GM12878 (cell line): ENCODE measurements at regions not wholly inside any gene's neighbourhood (a gene's known extent, or its start where the extent isn't known, plus 50 kb on each side); places are given as distances from the start of the nearest gene placed in this dataset.

Experiments used
- ATAC-seq: fragments of 200-7000 bp; cut with Tn5 transposase; 3 replicates; pipeline ENCODE4 v1.9.1; 2020; ENCODE audit warnings: mild to moderate bottlenecking, moderate library complexity
- BruUV-seq: library from RNA; stranded (reverse); fragments of 400-500 nt; replicated peaks from 2 replicates; lab custom pipeline; 2021; lab: Mats Ljungman, UMichigan
- CTCF ChIA-PET: fragments of 300-600 bp; sonication (Branson Sonifier 250); formaldehyde crosslinking; extraction: SDS; loops from one replicate; lab custom pipeline; 2021; ENCODE audit warnings: inconsistent platforms; lab: Yijun Ruan, JAX
- POLR2A ChIA-PET: fragments of 350-600 bp; formaldehyde crosslinking; extraction: SDS; loops from one replicate; lab custom pipeline; 2021; ENCODE audit warnings: inconsistent platforms; lab: Charles Lee
- RAD21 ChIA-PET: fragments of 300-600 bp; sonication (Branson Sonifier 250); formaldehyde crosslinking; loops from one replicate; lab custom pipeline; 2023; ENCODE audit warnings: antibody characterized with exemption; ENCODE audit not compliant: unreplicated experiment; lab: Charles Lee
- SMC1A ChIA-PET: fragments of 300-600 bp; sonication (Branson Sonifier 250); formaldehyde crosslinking; loops from one replicate; lab custom pipeline; 2023; ENCODE audit not compliant: unreplicated experiment, uncharacterized antibody; lab: Charles Lee
- DNase-seq: peaks from one replicate; pipeline ENCODE4 v3.0.0-alpha.2; 2011; ENCODE audit warnings: low read depth, low spot score
- FAIRE-seq: peaks from 3 replicates; lab custom pipeline; 2011; peaks lifted over from hg19 to GRCh38; lab: Jason Lieb, UNC
- H2AFZ ChIP-seq: 2 replicates; pipeline ENCODE4 v1.6.0; 2011; ENCODE audit warnings: low read depth, low read length, control low read depth; ENCODE audit not compliant: control insufficient read depth
- H3K27ac ChIP-seq: 2 replicates; pipeline ENCODE4 v1.5.1; 2011; ENCODE audit warnings: control low read depth; ENCODE audit not compliant: control insufficient read depth, insufficient read depth
- H3K27me3 ChIP-seq, 2 experiments: replicated peaks in 1 of 2; 2 replicates each; pipeline versions ENCODE4 v1.6.0 to v1.6.1; 2011; ENCODE audit warnings: low read length in 1 of 2; ENCODE audit not compliant: control insufficient read depth in 2 of 2, insufficient read depth in 2 of 2
- H3K36me3 ChIP-seq, 2 experiments: 2 replicates each; pipeline ENCODE4 v1.5.1; 2011; ENCODE audit warnings: low read length in 1 of 2; ENCODE audit not compliant: control insufficient read depth in 2 of 2, insufficient read depth in 2 of 2
- H3K4me1 ChIP-seq: 2 replicates; pipeline ENCODE4 v1.6.1; 2011; ENCODE audit warnings: mild to moderate bottlenecking, low read length, moderate library complexity, mixed read lengths; ENCODE audit not compliant: control insufficient read depth, insufficient read depth
- H3K4me2 ChIP-seq: 2 replicates; pipeline ENCODE4 v1.6.0; 2011; ENCODE audit warnings: control low read depth; ENCODE audit not compliant: control insufficient read depth, insufficient read depth
- H3K4me3 ChIP-seq: fragments of 200-600 bp; sonication (generic); 2 replicates; pipeline ENCODE4 v1.5.1; 2016
- H3K79me2 ChIP-seq: 2 replicates; pipeline ENCODE4 v1.6.0; 2011; ENCODE audit warnings: low read length; ENCODE audit not compliant: control insufficient read depth, insufficient read depth
- H3K9ac ChIP-seq: 2 replicates; pipeline ENCODE4 v1.8.0; 2011; ENCODE audit warnings: low read length, control low read depth, mixed read lengths; ENCODE audit not compliant: control insufficient read depth, insufficient read depth
- H3K9me3 ChIP-seq: replicated peaks from 3 replicates; pipeline ENCODE4 v1.5.1; 2011; ENCODE audit warnings: mild to moderate bottlenecking, low read length; ENCODE audit not compliant: control insufficient read depth, insufficient read depth
- H4K20me1 ChIP-seq: 2 replicates; pipeline ENCODE4 v1.6.0; 2011; ENCODE audit not compliant: control insufficient read depth, insufficient read depth
- BRCA1 ChIP-seq: IDR thresholded peaks from 2 replicates; pipeline ENCODE4 v1.6.1; 2011; ENCODE audit warnings: low read depth, low read length, improper control_type of control experiment
- CEBPZ ChIP-seq: fragments of 150-350 bp; IDR thresholded peaks from 2 replicates; pipeline ENCODE4 v1.6.1; 2016; ENCODE audit warnings: low read depth, low read length
- E4F1 ChIP-seq: fragments of 450-650 bp; IDR thresholded peaks from 2 replicates; pipeline ENCODE4 v1.6.1; 2018; ENCODE audit warnings: borderline replicate concordance, mild to moderate bottlenecking; ENCODE audit not compliant: partially characterized antibody
- GATAD2B ChIP-seq: fragments of 450-650 bp; conservative IDR thresholded peaks from 2 replicates; pipeline ENCODE4 v1.6.1; 2017; ENCODE audit warnings: low read depth, mild to moderate bottlenecking, moderate library complexity
- RAD21 ChIP-seq: IDR thresholded peaks from 2 replicates; pipeline ENCODE4 v1.6.1; 2011; ENCODE audit warnings: mild to moderate bottlenecking, low read depth, low read length, moderate library complexity; ENCODE audit not compliant: insufficient read depth
- RFX5 ChIP-seq: IDR thresholded peaks from 2 replicates; pipeline ENCODE4 v1.6.1; 2011; ENCODE audit warnings: low read depth, low read length, improper control_type of control experiment
- SUZ12 ChIP-seq: fragments of 200-600 bp; sonication (generic); IDR thresholded peaks from one replicate; pipeline ENCODE4 v1.6.1; 2018; ENCODE audit warnings: antibody characterized with exemption, mild to moderate bottlenecking; ENCODE audit not compliant: unreplicated experiment
- ZBED1 ChIP-seq: IDR thresholded peaks from 2 replicates; pipeline ENCODE4 v1.6.1; 2016; ENCODE audit warnings: borderline replicate concordance
- WGBS: methylation state at CpG from one replicate; pipeline ENCODE4 v1.1.6; 2016; ENCODE audit warnings: low lambda C conversion rate; ENCODE audit not compliant: insufficient replicate concordance, insufficient coverage; ENCODE audit errors: missing lambda C conversion rate; 5-methylcytosine and 5-hydroxymethylcytosine counted together
- in situ Hi-C: fragments of 300-500 bp; cut with MboI; formaldehyde crosslinking; loops from 9 replicates; pipeline ENCODE4 v1.14.3; 2018; ENCODE audit warnings: mixed read lengths
- intact Hi-C: fragments of 100-400 bp; cut with micrococcal nuclease; formaldehyde crosslinking; loops from one replicate; pipeline ENCODE4 v1.14.2; 2022; ENCODE audit not compliant: unreplicated experiment

- no peak for TF ChIP-seq E4F1
- TF ChIP-seq GATAD2B = no peak
- TF ChIP-seq SUZ12 = no peak
- no peak for TF ChIP-seq RAD21
- TF ChIP-seq ZBED1 = no peak
- no peak for TF ChIP-seq CEBPZ
- TF ChIP-seq, all 136 proteins: peak for 0
Observed at GRCh38 chr21:24894324-24894723, 713.0 kb downstream of the MRPL39 start (continued).

GRCh38 chr21:24890021-24890420 is 717.3 kb downstream of the MRPL39 start:
- RAD21 ChIA-PET = interaction anchor here (1.0 to 1.6 kb wide), 2 partner anchors 13 to 496 kb away, joined by 3 to 4 read pairs; no protein-coding TSS in a partner anchor
- no peak for FAIRE-seq
- no peak overlapping the region for H2AFZ ChIP-seq
- no peak overlapping the region for H3K4me2 ChIP-seq
- ATAC-seq = no peak
- WGBS = 66% methylated on average over 4 of the region's 4 CpGs
- no peaks in the 10 kb centered on the region for H3K27me3 ChIP-seq
- H3K9me3 ChIP-seq = no peaks in the 10 kb centered on the region
- in situ Hi-C loops = loop anchor here (10.0 kb wide), 2 partner anchors 285 to 425 kb away; no protein-coding TSS in a partner anchor
- TF ChIP-seq BRCA1 (no peak), RFX5 (no peak), SUZ12 (no peak)
- TF ChIP-seq, all 136 proteins: peak for 0
- Histone ChIP-seq H4K20me1 (no peaks in the 10 kb centered on the region), H3K4me1 (no peaks in the 10 kb centered on the region), H3K4me3 (no peak overlapping the region), H3K79me2 (no peaks in the 10 kb centered on the region), H3K36me3 (no peaks in the 10 kb centered on the region), H3K9ac (no peak overlapping the region), H3K27ac (no peak overlapping the region)
- ChIA-PET SMC1A (no interaction called here), POLR2A (no interaction called here), CTCF (interaction anchor here (0.8 to 0.9 kb wide), 2 partner anchors 10 to 20 kb away, joined by 3 to 4 read pairs; no protein-coding TSS in a partner anchor)
- BruUV-seq = no TSS peak
- no peak for DNase-seq
- intact Hi-C loops = loop anchor here (10.0 kb wide), 1 partner anchor 325 kb away; no protein-coding TSS in a partner anchor
